ENCODE measurements at regions not wholly inside any gene's neighbourhood (a gene's known extent, or its start where the extent isn't known, plus 50 kb on each side); places are given as distances from the start of the nearest gene placed in this dataset.

DNA sequence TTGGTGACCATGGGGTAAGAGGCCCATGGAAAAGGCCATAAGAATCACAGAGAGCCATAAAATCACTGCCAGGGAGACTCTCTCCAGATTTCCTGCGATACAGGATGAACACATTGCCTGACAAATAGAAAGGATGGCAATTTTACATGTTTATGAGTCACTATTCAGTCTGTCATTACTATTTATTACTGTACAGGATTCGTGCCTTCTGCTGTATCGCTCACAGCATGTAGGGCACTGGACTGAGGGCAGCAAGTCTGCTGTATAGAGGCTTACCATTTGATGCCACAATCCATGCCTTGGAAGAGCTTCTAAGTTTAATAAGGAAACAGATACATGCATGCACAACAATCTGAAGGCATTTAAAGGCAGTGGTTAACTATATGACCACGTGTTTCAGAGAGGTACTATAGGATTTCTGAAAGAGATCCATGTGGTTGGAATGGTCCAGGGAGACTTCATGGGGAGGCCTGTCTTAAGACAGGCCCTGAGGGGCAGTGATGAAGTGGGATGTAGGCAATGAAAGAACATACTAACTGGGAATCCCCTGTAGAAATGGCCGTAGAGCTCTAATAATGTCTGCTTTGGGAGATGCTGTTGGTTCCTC, 702.4 kb upstream of the RAB6C start:
- H3K4me3 ChIP-seq (ENCODE audit: low read depth, low read length): no peak overlapping the region
- no peaks in the 10 kb centered on the region for H3K27me3 ChIP-seq (replicated peaks)
- no peaks in the 10 kb centered on the region for H3K36me3 ChIP-seq (replicated peaks)
- H3K27ac ChIP-seq: no peak overlapping the region
- DNase-seq: no peak
- TF ChIP-seq, protein P1, sequence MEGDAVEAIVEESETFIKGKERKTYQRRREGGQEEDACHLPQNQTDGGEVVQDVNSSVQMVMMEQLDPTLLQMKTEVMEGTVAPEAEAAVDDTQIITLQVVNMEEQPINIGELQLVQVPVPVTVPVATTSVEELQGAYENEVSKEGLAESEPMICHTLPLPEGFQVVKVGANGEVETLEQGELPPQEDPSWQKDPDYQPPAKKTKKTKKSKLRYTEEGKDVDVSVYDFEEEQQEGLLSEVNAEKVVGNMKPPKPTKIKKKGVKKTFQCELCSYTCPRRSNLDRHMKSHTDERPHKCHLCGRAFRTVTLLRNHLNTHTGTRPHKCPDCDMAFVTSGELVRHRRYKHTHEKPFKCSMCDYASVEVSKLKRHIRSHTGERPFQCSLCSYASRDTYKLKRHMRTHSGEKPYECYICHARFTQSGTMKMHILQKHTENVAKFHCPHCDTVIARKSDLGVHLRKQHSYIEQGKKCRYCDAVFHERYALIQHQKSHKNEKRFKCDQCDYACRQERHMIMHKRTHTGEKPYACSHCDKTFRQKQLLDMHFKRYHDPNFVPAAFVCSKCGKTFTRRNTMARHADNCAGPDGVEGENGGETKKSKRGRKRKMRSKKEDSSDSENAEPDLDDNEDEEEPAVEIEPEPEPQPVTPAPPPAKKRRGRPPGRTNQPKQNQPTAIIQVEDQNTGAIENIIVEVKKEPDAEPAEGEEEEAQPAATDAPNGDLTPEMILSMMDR (IDR thresholded peaks at IDR 0.05; ENCODE audit: low read depth, low read length, missing control alignments): no peak
- in situ Hi-C loops (cut with HindIII; ENCODE audit: low pct_ligation_motif_present, low sequenced_read_pairs): no loop called here

DNA sequence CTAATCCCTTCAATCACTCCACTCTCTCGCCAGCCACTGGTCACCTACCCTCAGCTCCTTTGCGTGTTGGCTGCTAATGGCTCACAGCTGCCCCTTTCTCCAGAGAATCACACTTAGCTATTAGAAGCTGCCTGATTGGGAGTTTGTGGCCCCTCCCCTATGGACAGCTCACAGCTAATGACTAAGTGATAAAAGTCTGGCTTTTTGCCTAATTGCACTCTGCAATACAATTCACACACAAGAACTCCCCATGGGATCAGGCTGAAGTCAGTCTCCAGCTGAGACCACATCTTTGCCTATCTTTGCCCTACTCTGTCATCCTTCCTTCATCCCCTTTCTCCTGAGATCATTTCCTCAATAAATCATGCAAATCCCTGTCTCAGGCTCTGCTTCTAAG, 701.9 kb upstream of the RAB6C start:
- TF ChIP-seq, protein P1 (IDR thresholded peaks at IDR 0.05; ENCODE audit: low read depth, low read length, missing control alignments): no peak
- DNase-seq: no peak

DNA sequence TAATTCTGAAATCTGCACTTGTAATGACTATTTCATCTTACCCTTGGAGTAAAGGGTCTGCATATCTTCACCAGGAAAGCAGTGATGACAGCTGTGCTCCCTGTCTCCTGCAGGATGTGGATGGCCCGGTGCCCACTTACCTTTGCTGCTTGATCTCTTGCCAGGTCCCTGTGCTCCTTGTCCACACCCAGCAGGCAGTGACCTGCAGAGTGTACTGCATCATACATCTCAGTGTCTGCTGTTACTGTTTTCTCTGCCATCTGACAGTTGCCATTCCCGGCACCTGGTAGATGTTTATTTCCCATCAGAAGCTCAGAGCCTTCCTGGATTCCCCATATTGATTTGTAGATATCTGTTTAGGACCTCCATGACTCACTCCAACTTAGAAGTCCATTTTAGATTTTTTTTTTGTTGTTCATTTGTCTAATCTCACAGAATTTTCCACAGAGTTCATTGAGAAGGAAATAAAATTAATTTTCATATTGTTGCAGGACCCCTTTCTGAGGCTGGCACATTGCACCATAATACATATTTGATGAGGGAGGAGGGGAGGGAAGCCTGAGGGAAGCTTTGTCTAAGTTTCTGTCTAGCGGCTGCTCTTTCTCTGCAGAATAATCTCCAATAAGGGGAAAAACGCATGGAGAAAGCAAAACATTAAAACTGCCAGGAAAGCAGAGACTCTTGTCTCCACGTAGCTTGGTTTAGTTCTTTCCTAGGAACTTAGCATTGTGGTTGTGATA, 697.5 kb upstream of the RAB6C start:
- TF ChIP-seq, protein P1 (IDR thresholded peaks at IDR 0.05; ENCODE audit: low read depth, low read length, missing control alignments): no peak
- H3K27ac ChIP-seq: no peak overlapping the region
- H3K36me3 ChIP-seq (replicated peaks): no peaks in the 10 kb centered on the region
- H3K4me3 ChIP-seq (ENCODE audit: low read depth, low read length): no peak overlapping the region
- in situ Hi-C loops (cut with HindIII; ENCODE audit: low pct_ligation_motif_present, low sequenced_read_pairs): no loop called here
- no peaks in the 10 kb centered on the region for H3K27me3 ChIP-seq (replicated peaks)
- no peak for DNase-seq

More for the DNA sequence above, 701.9 kb upstream of the RAB6C start:
- in situ Hi-C loops (cut with HindIII; ENCODE audit: low pct_ligation_motif_present, low sequenced_read_pairs): no loop called here
- Histone ChIP-seq H3K27ac (no peak overlapping the region), H3K36me3 (replicated peaks) (no peaks in the 10 kb centered on the region), H3K4me3 (ENCODE audit: low read depth, low read length) (no peak overlapping the region), H3K27me3 (replicated peaks) (no peaks in the 10 kb centered on the region)

DNA sequence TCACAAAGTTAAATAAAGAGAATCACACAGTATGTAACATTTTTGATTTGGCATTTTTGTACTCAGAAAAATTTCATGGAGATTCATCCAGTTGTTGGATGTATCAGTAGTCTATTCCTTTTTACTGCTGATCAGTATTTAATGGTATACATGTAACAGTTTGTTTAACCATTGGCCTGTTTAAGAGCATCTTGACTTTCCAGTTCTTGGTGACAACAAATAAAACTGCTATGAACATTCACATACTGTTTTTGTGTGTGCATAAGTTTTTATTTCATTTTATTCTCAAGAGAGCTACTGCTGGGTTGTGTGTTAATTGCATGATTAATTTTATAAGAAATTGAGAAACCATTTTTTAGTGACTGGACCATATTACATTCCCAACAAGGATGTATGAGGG, 694.5 kb upstream of the RAB6C start:
- no peak overlapping the region for H3K4me3 ChIP-seq (ENCODE audit: low read depth, low read length)
- no peak overlapping the region for H3K27ac ChIP-seq
- no peaks in the 10 kb centered on the region for H3K27me3 ChIP-seq (replicated peaks)
- no peak for DNase-seq
- in situ Hi-C loops (cut with HindIII; ENCODE audit: low pct_ligation_motif_present, low sequenced_read_pairs): no loop called here
- TF ChIP-seq, protein P1 (IDR thresholded peaks at IDR 0.05; ENCODE audit: low read depth, low read length, missing control alignments): no peak
- H3K36me3 ChIP-seq (replicated peaks): no peaks in the 10 kb centered on the region

DNA sequence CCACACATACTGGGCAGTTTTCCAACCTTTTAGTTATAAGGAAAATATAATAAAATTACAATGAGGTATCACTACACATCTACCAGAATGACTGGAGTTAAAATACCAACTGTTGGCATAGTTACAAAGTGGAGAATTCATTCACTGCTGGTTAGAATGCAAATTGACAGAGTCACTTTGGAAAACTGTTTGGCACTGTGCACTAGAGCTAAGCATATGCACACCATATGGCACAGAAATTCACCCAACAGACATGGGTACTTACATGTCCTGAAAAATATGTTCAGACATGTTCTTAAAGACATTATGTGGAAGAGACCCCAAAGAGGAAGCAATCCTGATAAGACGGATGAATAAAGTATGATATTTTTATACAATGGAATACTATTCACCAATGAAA, 686.1 kb upstream of the RAB6C start:
- Histone ChIP-seq H3K36me3 (replicated peaks) (no peaks in the 10 kb centered on the region), H3K27me3 (replicated peaks) (no peaks in the 10 kb centered on the region), H3K4me3 (ENCODE audit: low read depth, low read length) (no peak overlapping the region), H3K27ac (no peak overlapping the region)
- DNase-seq: no peak
- in situ Hi-C loops (cut with HindIII; ENCODE audit: low pct_ligation_motif_present, low sequenced_read_pairs): no loop called here
- TF ChIP-seq, protein P1 (IDR thresholded peaks at IDR 0.05; ENCODE audit: low read depth, low read length, missing control alignments): no peak

All from brain microvascular endothelial cell (primary cell).